ENCODE measurements at regions not wholly inside any gene's neighbourhood (a gene's known extent, or its start where the extent isn't known, plus 50 kb on each side); places are given as distances from the start of the nearest gene placed in this dataset.

DNA sequence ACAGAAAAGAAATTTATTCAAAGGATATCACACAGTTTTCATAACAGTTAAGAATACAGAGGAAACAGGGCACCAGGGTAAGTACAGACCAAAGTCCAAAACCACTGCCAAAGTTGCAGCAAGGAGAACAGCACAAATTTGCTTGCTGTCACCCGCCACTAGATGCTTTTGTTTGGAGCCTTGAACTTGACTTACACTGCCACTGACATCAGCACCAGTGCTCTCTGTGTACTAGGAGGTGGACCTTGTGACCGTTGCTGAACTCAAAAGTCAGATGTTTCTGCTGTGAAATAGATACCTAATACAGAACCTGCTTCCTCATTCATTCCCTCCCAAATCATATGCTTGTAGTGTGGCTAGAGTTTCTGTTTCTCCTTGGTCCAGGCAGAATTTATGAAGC, 578.3 kb upstream of the TMEFF2 start:
- TF ChIP-seq, protein P1, sequence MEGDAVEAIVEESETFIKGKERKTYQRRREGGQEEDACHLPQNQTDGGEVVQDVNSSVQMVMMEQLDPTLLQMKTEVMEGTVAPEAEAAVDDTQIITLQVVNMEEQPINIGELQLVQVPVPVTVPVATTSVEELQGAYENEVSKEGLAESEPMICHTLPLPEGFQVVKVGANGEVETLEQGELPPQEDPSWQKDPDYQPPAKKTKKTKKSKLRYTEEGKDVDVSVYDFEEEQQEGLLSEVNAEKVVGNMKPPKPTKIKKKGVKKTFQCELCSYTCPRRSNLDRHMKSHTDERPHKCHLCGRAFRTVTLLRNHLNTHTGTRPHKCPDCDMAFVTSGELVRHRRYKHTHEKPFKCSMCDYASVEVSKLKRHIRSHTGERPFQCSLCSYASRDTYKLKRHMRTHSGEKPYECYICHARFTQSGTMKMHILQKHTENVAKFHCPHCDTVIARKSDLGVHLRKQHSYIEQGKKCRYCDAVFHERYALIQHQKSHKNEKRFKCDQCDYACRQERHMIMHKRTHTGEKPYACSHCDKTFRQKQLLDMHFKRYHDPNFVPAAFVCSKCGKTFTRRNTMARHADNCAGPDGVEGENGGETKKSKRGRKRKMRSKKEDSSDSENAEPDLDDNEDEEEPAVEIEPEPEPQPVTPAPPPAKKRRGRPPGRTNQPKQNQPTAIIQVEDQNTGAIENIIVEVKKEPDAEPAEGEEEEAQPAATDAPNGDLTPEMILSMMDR (conservative IDR thresholded peaks at IDR 0.05; ENCODE audit: low read depth, low read length) = no peak
- TF ChIP-seq EZH2phosphoT487 (IDR thresholded peaks at IDR 0.05; ENCODE audit: borderline replicate concordance, low read length) = no peak
- TF ChIP-seq EZH2 (IDR thresholded peaks at IDR 0.05; ENCODE audit: low read length, unreplicated experiment) = no peak
